GM13976 (cell line): ENCODE measurements at regions not wholly inside any gene's neighbourhood (a gene's known extent, or its start where the extent isn't known, plus 50 kb on each side); places are given as distances from the start of the nearest gene placed in this dataset.

Experiments used
- DNase-seq: peaks from one replicate; pipeline ENCODE4 v3.0.0; 2012; ENCODE audit warnings: low spot score
- CTCF ChIP-seq: IDR thresholded peaks from 2 replicates; pipeline ENCODE4 v1.5.1; 2012; ENCODE audit warnings: borderline replicate concordance, mild to moderate bottlenecking; ENCODE audit not compliant: insufficient read depth; ENCODE audit errors: extremely low read depth, missing control alignments, control extremely low read depth
- in situ Hi-C: fragments of 300-500 bp; cut with MboI; formaldehyde crosslinking; loops from one replicate; pipeline ENCODE4 v1.12.0; 2022; ENCODE audit warnings: low sequenced_read_pairs, mixed read lengths, inconsistent platforms; ENCODE audit not compliant: unreplicated experiment

GRCh38 chr4:38452009-38452408 is 212.0 kb upstream of the KLF3 start:
- in situ Hi-C loops = no loop called here
- no peak for DNase-seq
- no peak for TF ChIP-seq CTCF

- no peak for TF ChIP-seq CTCF
- DNase-seq = no peak
- in situ Hi-C loops = no loop called here
Observed at GRCh38 chr4:38452542-38452941, 211.5 kb upstream of the KLF3 start.

- no peak for DNase-seq
- TF ChIP-seq CTCF = no peak
- in situ Hi-C loops = no loop called here
Observed at GRCh38 chr4:38453253-38453881, 210.6 kb upstream of the KLF3 start.

GRCh38 chr4:38454284-38454683 is 209.7 kb upstream of the KLF3 start:
- in situ Hi-C loops = no loop called here
- DNase-seq = no peak
- no peak for TF ChIP-seq CTCF

GRCh38 chr4:38455092-38455862 is 208.7 kb upstream of the KLF3 start:
- peak; percentile 53 for DNase-seq
- in situ Hi-C loops = no loop called here
- TF ChIP-seq CTCF = no peak

- in situ Hi-C loops = no loop called here
- no peak for DNase-seq
- no peak for TF ChIP-seq CTCF
Observed at GRCh38 chr4:38456096-38456495, 207.9 kb upstream of the KLF3 start.
